ENCODE measurements at regions not wholly inside any gene's neighbourhood (a gene's known extent, or its start where the extent isn't known, plus 50 kb on each side); places are given as distances from the start of the nearest gene placed in this dataset.

DNA sequence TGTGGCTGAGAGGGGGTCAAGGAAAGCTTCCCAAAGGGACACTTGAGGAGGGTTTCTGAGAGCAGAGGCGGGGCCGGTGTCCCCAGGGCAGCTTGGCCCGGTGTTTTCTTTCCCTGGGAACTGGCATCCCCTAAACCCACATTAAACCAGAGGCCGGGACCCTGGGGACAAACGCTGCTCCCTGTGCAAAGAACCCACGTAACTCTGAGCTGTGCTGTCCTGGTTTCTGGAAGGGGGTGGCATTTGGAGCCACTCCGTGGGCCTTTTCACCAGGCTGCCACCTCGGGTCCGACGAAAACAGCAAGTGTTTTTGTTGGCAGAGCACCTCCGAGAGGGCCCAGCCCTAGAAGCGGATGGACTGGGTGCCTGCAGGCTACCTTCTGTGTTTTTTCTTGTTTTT lies 100.2 kb upstream of the ANO1 start:
- TF ChIP-seq, protein P1, sequence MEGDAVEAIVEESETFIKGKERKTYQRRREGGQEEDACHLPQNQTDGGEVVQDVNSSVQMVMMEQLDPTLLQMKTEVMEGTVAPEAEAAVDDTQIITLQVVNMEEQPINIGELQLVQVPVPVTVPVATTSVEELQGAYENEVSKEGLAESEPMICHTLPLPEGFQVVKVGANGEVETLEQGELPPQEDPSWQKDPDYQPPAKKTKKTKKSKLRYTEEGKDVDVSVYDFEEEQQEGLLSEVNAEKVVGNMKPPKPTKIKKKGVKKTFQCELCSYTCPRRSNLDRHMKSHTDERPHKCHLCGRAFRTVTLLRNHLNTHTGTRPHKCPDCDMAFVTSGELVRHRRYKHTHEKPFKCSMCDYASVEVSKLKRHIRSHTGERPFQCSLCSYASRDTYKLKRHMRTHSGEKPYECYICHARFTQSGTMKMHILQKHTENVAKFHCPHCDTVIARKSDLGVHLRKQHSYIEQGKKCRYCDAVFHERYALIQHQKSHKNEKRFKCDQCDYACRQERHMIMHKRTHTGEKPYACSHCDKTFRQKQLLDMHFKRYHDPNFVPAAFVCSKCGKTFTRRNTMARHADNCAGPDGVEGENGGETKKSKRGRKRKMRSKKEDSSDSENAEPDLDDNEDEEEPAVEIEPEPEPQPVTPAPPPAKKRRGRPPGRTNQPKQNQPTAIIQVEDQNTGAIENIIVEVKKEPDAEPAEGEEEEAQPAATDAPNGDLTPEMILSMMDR (IDR thresholded peaks at IDR 0.05; ENCODE audit: insufficient read depth, low read depth, low read length): no peak
- TF ChIP-seq EZH2 (IDR thresholded peaks at IDR 0.05; ENCODE audit: insufficient read depth, low read length): no peak
